Hindlimb muscle (tissue), 1 donor: ENCODE measurements at regions not wholly inside any gene's neighbourhood (a gene's known extent, or its start where the extent isn't known, plus 50 kb on each side); places are given as distances from the start of the nearest gene placed in this dataset.
"Not testable (repeated sequence)": the region's sequence is repeated elsewhere in the genome, so short reads cannot be mapped to it uniquely, and the experiment has no call there.

Source experiments
- DNase-seq: peaks from one replicate; pipeline ENCODE4 v3.0.0-alpha.2; 2013

DNA sequence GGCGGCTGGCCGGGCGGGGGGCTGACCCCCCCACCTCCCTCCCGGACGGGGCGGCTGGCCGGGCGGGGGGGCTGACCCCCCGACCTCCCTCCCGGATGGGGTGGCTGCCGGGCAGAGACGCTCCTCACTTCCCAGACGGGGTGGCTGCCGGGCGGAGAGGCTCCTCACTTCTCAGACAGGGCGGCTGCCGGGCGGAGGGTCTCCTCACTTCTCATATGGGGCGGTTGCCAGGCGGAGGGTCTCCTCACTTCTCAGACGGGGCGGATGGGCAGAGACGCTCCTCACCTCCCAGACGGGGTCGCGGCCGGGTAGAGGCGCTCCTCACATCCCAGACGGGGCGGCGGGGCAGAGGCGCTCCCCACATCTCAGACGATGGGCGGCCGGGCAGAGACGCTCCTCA is 1025.2 kb upstream of the SEMA6A start:
- not testable (repeated sequence) for DNase-seq

DNA sequence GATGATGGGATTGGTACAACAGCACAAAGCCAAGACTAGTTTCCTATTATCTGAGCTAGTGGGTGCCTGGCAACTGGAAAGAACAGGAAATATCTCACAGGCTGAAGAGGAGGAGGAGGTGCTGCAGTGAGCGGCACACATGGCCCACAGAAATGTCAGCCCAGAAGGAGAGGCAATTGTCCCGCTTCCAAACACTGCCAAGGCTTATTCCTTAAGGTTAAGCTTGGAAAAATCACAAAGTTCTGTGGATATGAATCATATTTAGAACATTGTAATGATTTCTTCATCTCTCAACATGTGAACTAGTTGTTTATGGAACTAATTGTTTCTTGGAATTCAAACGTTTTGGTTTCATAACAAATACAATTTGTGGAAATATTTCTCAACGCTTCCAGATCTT is 1019.5 kb upstream of the SEMA6A start:
- DNase-seq, result no peak

DNA sequence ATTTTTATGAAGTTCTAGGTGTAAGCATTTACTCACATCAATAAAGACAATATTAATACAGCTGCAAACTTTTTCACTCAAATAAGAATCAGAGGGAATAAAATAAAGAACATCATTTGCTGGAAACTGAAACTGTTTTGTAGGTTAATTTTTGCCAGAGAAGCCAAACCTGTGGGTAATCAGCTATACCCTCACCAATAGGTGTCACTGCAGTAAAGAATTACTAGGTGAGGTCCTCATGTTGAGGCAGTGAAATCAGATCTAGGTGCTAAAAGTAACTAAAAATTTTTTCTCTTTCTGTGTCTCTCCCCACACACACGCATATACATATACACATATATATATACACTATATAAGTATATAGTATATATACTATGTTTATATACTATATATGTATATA is 1016.3 kb upstream of the SEMA6A start:
- no peak for DNase-seq

DNA sequence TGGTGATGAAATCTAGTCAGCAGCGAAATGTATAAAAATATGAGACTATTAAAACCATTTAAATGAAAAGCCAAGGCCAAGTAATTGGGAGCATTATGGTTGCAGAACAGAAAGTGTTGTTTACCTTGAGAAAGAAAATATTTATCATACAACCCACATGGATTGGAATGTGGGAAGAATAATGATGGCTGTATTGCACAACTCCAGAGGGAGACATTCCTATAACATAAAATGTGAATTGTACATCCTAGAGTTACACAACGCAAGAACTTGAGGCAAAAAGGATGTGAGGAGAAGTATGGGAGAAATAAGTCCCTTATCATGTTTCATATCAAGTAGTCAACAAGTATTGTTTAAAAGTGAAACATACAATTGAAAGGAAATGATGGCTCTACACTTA is 1014.0 kb upstream of the SEMA6A start:
- no peak for DNase-seq

DNA sequence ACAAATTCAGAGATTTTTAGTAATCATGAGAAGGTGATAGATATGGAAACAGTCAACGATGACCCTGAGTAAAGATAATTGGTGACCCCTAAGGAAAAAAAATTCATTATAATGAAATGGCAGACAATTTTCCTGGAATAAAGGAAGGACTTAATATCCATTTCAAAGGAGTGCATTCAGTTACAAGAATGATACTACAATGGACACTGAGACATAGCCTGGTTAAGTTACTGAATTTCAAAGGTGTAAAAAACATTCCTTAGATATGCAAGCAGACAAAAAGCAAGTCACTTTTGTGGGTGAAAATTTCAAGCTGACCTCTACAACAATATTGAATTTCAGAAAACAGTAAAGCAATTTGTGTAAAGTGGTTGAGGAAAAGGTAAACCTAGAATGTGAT is 1012.5 kb upstream of the SEMA6A start:
- no peak for DNase-seq

DNA sequence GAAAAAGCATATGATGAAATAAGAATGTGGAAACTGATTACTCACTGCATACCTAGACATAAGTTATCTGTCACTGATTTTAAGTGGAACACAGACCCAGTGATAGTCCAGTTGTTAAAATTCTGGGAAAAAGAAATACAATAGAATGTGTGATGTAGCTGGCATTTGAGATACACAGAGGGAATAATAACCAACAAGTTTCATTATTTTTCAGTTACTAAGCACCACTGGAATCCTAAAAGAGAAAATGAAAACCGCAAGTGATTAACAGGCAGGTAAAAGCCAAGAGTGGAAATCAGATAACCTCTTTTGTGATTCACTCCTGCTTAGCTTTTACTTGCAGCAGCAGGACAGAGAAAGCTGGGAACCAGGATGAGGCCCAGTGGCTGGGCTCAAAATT is 994.0 kb upstream of the SEMA6A start:
- DNase-seq, result no peak

DNA sequence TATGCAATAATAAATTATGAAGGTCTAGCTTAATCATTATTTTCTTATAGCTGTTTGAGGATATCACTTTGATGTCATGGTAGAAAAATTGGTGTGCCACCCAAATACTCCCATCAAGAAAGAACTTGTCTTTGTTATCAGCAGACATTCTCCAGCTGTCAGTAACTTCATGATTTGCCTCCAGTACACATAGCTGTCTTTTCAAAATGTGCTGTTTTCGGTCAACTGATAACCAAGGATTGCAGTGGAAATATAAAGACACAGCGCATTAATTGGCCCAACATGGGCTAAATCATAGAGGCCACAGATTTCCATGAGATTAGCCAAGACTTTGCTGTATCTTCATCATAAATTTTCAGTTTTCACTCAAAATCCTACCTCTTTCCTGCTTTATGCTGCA is 993.5 kb upstream of the SEMA6A start:
- DNase-seq, result no peak

DNA sequence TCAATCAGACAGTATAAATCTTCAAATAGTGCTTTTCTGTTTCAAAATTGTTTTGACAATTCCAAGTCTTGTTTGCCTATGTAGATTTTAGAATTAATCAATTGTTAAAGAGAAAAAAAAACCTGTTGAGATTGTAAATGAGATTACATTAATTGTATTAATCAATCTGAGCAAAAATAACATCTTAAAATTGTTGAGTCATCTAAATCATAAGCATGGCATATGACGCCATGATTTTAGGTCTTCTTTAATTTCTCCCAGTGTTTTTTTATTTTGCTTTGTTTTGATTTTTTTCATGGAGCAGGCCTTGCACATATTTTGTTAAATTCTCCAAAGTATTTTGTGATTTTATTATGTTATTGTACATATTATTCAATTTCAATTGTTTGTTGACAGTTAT is 988.0 kb upstream of the SEMA6A start:
- DNase-seq, result no peak

DNA sequence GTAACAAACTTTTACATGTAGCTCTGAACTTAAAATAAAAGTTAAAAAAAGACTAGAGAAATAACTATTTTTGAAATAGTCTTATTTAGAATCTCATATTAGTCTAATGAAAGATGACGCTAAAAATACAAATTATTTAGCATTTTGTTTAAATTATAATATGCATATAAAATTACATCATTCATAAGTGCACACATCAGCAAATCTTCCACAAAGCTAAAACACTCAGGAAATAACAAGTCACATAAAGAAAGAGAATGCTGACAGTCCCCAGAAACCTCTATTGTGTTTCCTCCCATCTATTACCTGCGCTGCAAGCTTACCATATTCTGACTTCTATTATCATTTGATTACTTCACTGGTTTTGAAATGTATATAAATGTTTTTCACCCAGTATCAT is 986.9 kb upstream of the SEMA6A start:
- no peak for DNase-seq

DNA sequence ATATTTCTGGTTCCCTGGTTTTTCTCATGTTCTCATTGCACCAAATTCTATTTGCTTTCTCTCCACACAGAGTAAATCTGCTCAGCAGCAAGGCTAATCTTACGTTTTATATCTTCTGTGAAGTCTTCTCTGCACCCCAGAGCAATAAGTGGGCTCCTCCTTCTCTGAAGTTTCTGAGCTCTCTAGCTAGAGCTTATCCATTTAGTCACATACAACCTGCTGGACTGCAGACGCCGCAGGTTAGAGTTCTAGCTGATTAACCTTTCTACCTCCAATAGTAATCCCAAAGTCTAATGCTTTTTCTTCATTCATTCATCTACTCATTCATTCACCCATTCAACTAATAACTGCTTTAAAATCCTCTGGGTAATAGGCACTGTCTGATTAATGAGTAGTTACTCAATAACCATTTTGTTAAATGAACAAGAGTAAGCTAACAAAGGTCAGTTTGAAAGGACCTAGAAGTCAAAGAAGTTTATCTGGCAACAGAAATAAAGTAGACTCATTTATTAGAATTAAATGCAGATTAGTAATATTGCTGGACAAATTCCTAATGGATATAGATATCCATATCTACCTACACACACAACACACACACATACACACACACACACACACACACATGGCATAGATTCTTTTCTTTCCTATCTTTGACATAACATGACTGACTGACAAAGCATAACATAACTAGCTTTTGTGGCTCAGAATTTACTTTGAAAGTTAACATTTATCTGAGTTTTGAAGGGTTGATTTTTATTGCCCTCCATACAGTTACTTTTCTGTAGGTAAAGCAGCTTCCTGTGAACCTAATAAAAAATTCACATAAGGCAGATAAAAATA is 984.6 kb upstream of the SEMA6A start:
- no peak for DNase-seq

DNA sequence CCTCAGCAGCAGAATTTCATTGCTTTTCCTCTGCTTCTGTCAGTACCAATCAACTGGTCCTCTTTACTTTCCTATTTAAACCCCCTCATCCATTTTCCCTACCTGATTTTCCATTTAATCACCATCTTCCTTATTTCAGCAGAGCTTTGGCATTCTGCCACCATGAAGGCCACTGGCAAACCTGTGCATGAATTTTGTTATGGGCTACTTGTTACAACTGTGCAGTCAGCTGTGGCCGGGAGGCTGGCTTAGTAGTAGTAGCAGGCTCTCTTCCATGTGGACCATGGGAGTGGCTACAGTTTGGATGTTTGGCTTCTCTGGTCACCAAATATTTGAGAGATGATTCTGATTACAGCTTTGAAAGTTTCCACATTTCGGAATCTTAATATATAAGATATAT is 976.6 kb upstream of the SEMA6A start:
- no peak for DNase-seq

DNA sequence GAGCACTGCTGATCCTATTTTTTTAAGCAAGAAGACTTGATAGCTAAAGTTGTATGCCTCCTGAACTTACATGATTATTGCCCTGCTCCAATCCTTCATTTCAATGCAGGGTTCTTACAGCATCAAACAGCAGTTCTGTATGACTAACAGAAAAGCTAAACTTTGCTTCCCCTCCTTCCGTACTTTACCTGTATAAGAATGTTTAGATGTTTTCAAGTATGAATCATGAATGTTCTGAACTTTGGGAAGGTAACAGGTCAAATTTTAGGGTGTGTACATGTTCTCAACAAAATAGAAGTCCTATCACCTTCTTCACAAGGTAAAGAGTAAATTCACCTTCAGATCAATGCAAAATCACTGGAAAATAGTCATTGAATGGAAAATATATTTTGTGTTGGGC is 972.6 kb upstream of the SEMA6A start:
- DNase-seq, result no peak

DNA sequence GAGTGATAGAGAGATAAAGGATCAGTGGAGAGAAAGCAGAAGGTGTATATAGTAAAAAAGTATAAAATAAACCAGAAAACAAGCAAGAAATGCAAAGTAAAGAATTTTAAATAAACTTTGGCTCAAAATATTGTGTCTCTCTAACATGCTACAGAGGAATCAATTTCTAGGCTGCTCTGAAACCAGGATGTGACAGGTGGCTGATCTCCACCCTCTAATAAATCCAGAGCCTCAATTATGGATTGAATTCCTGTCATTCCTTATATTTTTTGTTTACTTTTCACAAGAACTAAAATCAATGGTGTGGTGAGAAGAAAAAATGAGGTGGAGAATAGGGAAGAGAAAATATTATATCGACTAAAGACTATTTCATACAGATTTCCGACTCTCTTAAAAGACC is 965.1 kb upstream of the SEMA6A start:
- DNase-seq, result no peak

DNA sequence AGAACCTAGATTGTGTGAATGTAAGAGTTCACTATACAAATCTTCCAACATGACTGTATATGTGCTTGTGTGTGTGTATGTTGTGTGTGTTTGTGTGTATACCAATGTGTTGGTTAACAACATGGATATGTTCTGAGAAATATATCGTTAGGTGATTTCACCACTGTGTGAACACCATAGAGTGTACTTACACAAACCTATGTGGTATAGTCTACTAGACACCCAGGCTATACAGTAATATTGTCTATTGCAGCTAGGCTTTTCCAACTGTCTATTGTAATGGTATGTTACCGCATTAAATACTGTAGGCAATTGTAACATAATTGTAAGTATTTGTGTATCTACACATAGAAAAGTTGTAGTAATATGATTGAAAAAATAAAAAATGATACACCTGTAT is 959.2 kb upstream of the SEMA6A start:
- DNase-seq, result no peak

DNA sequence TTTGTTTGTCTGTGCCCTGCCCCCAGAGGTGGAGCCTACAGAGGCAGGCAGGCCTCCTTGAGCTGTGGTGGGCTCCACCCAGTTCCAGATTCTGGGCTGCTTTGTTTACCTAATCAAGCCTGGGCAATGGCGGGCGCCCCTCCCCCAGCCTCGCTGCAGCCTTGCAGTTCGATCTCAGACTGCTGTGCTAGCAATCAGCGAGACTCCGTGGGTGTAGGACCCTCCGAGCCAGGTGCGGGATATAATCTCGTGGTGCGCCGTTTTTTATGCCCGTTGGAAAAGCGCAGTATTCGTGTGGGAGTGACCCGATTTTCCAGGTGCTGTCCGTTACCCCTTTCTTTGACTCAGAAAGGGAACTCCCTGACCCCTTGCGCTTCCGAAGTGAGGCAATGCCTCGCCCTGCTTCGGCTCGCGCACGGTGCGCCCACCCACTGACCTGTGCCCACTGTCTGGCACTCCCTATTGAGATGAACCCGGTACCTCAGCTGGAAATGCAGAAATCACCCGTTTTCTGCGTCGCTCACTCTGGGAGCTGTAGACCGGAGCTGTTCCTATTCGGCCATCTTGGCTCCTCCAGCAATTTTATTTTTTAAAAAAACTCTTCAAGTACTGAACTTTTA is 958.5 kb upstream of the SEMA6A start:
- DNase-seq, result not testable (repeated sequence)

DNA sequence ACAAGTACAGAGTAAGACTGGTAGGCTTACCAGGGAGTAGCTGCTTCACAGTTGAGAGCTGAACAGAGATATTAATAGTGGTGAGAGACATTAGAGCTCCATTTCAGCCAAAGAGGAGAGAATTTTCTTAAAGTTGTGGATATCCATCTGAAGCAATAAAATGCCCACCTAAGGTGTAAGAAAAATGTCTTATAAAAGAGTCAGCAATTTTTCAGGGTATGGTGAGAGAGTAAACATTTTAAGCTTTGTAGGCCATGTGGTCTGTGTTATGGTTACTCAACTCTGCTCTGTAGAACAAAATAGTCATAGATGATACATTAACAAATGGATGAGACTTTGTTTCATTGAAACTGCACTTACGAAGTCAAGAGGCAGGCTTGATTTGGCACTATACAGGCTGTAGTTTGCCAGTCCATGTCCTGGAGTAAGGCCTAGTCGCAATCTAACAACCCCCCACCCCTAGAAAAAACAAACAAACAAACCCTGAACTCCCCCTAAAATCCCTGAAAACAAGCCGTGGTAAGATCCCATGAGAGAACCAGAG is 945.4 kb upstream of the SEMA6A start:
- DNase-seq, result no peak

DNA sequence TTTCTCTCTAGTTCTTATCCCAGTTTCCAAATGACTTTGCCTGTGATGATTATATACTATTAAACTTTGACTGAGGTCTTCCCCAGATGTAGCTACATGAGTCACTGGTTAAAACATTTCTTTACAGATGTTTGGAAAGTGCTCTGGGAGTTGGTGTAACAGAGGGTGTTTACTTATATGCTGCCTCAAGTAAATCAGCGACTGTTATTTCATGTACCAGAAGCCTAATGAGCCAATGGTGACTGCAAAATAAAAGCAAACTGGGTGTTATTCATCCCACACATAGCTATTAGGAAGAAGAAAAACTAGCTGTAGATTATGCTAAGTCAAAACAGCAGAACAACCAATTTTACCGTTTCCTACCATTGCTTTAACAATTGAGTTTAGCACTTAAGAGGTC is 929.7 kb upstream of the SEMA6A start:
- DNase-seq, result peak; percentile 57

DNA sequence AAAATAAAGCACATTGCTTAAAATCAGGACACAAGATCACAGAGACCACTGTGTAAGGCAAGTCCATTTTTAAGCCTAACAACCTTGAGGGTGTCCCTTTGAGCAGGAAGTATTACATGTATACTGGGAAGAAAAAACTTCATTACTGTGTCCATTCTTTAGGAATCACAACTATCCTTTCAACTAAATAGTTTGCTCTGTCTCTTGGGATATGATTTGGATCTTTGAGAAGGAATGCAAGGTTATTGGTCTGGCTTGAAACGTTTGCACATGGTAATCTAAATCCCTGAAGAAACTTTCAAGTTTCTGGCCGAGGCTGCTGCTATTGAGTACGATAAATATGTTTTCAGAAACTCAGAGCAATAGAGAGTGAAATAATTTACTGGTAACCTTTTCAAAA is 923.0 kb upstream of the SEMA6A start:
- peak; percentile 50 for DNase-seq

DNA sequence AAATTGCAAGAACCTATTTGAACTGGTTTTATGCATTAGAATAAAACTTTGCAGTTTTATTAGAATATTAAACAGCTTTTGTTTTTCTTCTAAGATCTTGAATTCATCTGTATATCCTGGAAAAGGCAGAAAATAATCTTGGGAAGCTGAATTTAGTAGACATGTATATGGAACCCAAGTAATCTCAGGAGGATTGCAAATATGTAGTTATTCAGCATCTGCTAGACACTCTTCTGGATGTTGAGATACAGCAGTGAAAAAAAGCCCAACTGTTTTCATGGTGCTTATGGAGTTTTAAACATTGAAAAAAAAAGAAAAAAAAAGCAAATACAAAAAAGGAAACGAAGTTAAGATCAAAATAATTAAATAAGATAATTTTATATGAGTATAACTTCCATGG is 922.2 kb upstream of the SEMA6A start:
- peak; percentile 19 for DNase-seq

DNA sequence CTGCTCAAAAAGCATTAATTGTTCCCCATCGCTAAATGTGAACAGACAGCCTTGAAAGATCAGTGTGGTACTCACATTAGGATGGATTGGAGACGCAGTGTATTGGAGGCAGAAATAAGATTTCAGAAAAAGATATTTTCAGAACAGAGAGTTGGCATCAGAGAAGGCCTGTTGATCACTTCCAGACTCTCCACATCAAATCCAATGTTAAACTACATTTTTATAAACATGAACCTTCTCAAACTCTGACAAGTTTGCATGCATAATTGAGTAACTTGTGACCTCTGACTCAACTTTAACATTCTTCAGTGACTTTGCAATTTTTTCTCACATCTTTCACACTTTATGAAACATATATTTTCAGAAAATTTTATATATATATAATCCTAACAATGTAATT is 919.6 kb upstream of the SEMA6A start:
- DNase-seq, result no peak

DNA sequence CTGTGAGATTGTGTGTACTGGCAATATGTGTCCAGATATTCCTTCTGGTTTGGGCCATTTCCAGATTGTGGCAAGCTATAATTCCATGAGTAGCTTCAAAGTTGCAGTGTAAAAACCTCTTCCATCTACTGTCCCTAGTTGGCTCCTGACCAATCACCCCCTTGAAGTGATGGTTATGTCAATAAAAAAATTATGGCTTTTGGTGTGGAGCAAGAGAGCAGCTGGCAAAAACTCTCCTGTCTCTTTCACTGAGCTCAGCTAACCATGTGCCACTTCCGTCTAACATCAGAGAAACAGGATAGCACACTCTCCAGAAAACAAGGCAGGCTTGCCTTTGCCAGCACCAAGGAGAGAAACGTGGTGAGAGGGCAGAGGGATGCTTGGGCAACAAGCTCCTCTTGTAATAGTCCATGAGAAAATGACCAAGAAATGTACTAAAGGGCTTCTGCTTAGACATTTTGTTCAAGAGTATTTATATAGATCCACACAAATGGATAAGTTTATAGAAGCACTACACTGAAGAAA is 914.4 kb upstream of the SEMA6A start:
- DNase-seq, result no peak

DNA sequence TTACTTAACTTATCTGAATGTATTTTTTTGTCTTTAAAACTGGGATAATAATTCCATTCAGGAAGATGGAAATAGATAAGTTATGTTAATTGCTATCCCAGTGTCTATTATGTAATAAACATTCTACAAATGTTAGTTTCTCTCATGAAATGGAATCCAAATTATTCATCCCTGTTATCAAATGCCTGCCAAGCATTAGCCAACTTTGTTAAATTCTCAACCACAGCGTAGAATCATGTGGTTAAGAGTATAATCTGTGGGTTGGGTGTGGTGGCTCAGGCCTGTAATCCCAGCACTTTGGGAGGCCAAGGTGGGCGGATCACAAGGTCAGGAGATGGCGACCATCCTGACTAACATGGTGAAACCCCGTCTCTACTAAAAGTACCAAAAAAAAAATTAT is 912.9 kb upstream of the SEMA6A start:
- DNase-seq, result no peak

DNA sequence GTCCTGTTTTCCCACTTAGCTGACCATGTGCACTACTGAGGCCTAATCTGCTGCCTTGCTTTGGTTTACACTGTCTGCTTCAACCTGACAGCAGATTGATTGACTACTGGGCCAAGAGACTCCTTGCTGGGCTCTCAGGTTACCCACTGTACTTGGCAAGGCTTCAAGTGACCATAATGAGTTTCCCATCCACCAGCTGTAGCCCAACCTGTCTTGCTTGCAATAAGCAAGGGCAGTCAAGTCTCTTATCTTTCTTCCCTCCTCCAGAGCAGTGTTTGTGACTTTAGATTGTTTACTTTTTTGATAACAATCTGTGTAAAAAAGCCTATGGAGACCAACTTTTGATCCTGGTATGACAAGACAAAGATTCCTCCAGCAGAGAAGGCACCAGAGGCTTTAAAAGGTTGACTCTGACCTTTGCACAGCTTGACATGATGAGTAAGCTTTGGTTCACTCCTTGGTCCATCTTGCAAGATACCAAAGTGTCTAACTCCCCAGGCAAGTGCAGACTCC is 912.3 kb upstream of the SEMA6A start:
- no peak for DNase-seq

DNA sequence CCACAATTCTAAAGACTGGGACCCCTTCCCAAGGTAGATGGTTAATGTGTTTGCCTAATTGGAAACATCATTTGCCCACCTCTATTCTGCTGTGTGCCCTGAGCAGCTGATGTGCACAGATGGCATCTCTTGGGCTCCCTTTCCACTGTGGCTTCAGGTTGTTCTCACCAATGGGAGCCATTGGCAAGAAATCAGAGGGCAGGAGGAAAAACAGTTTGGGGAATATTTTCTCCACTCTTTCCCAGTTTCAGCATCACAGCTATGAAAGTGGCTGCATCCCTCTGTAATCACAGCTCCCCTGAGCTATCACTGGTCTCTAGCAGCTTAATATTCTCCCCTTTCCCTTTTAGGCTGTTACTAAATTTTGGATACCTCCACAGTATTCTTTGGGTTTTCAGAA is 911.6 kb upstream of the SEMA6A start:
- no peak for DNase-seq
